Smooth muscle cell (in vitro differentiated cells): ENCODE measurements at regions not wholly inside any gene's neighbourhood (a gene's known extent, or its start where the extent isn't known, plus 50 kb on each side); places are given as distances from the start of the nearest gene placed in this dataset.

ENCODE experiments used
- DNase-seq: peaks from one replicate; lab custom pipeline; 2025; ENCODE audit not compliant: unreplicated experiment; lab: John Stamatoyannopoulos, UW
- H2AFZ ChIP-seq: fragments of 200-600 bp; sonication (generic); 2 replicates; pipeline ENCODE4 v1.6.0; 2016; ENCODE audit warnings: antibody characterized with exemption, low read depth, mild to moderate bottlenecking
- H3F3A ChIP-seq: fragments of 200-600 bp; sonication (generic); 2 replicates; pipeline ENCODE4 v1.6.0; 2017; ENCODE audit warnings: antibody characterized with exemption, low read depth
- H3K27ac ChIP-seq: fragments of 200-600 bp; sonication (generic); 2 replicates; pipeline ENCODE4 v1.5.1; 2016; ENCODE audit warnings: low read depth, mild to moderate bottlenecking
- H3K27me3 ChIP-seq: fragments of 200-600 bp; sonication (generic); 2 replicates; pipeline ENCODE4 v1.6.1; 2016; ENCODE audit warnings: low read depth, mild to moderate bottlenecking
- H3K36me3 ChIP-seq: fragments of 200-600 bp; sonication (generic); 2 replicates; pipeline ENCODE4 v1.5.1; 2016; ENCODE audit warnings: low read depth
- H3K4me1 ChIP-seq: fragments of 200-600 bp; sonication (generic); 2 replicates; pipeline ENCODE4 v1.5.1; 2016; ENCODE audit warnings: low read depth
- H3K4me2 ChIP-seq: fragments of 200-600 bp; sonication (generic); 2 replicates; pipeline ENCODE4 v1.6.0; 2016; ENCODE audit warnings: mild to moderate bottlenecking
- H3K4me3 ChIP-seq: fragments of 200-600 bp; sonication (generic); 2 replicates; pipeline ENCODE4 v1.5.1; 2016; ENCODE audit warnings: mild to moderate bottlenecking
- H3K79me2 ChIP-seq: fragments of 200-600 bp; sonication (generic); 2 replicates; pipeline ENCODE4 v1.6.0; 2016; ENCODE audit warnings: low read depth, mild to moderate bottlenecking
- H3K9ac ChIP-seq: fragments of 200-600 bp; sonication (generic); 2 replicates; pipeline ENCODE4 v1.6.0; 2016; ENCODE audit warnings: low read depth
- H3K9me3 ChIP-seq: fragments of 200-600 bp; sonication (generic); replicated peaks from 2 replicates; pipeline ENCODE4 v1.5.1; 2016; ENCODE audit warnings: low read depth
- H4K20me1 ChIP-seq: fragments of 200-600 bp; sonication (generic); 2 replicates; pipeline ENCODE4 v1.6.0; 2016; ENCODE audit warnings: low read depth
- CTCF ChIP-seq: fragments of 200-600 bp; sonication (generic); IDR thresholded peaks from 2 replicates; pipeline ENCODE4 v1.5.1; 2017; ENCODE audit warnings: borderline replicate concordance, mild to moderate bottlenecking, antibody characterized with exemption; ENCODE audit not compliant: insufficient read depth, poor library complexity, severe bottlenecking
- WGBS: methylation state at CpG from one replicate; pipeline ENCODE4 v1.1.7; 2016; ENCODE audit warnings: low lambda C conversion rate; 5-methylcytosine and 5-hydroxymethylcytosine counted together

GRCh38 chrX:137178392-137178791 is 144.6 kb upstream of the GPR101 start:
- Histone ChIP-seq H3F3A (no peaks in the 10 kb centered on the region), H3K9me3 (no peaks in the 10 kb centered on the region), H3K9ac (no peak overlapping the region), H3K4me1 (no peaks in the 10 kb centered on the region), H2AFZ (no peak overlapping the region), H3K4me3 (no peak overlapping the region), H3K79me2 (no peaks in the 10 kb centered on the region), H3K27me3 (no peaks in the 10 kb centered on the region), H3K27ac (no peak overlapping the region), H3K4me2 (no peak overlapping the region), H4K20me1 (no peaks in the 10 kb centered on the region), H3K36me3 (no peaks in the 10 kb centered on the region)
- TF ChIP-seq CTCF, result no peak
- WGBS, result 44% methylated on average over 3 of the region's 3 CpGs
- DNase-seq, result no peak

GRCh38 chrX:137172317-137172948 is 138.6 kb upstream of the GPR101 start:
- 81% methylated on average over 3 of the region's 3 CpGs for WGBS

GRCh38 chrX:137171626-137172025 is 137.8 kb upstream of the GPR101 start:
- H3K4me1 ChIP-seq, result no peaks in the 10 kb centered on the region
- no peaks in the 10 kb centered on the region for H4K20me1 ChIP-seq
- no peaks in the 10 kb centered on the region for H3F3A ChIP-seq
- no peak for TF ChIP-seq CTCF
- no peak overlapping the region for H3K27ac ChIP-seq
- H3K4me3 ChIP-seq, result no peak overlapping the region
- WGBS, result 71% methylated on average over 1 of the region's 1 CpG
- no peaks in the 10 kb centered on the region for H3K79me2 ChIP-seq
- no peaks in the 10 kb centered on the region for H3K27me3 ChIP-seq
- no peaks in the 10 kb centered on the region for H3K36me3 ChIP-seq
- H2AFZ ChIP-seq, result no peak overlapping the region
- H3K9me3 ChIP-seq, result no peaks in the 10 kb centered on the region
- no peak for DNase-seq
- no peak overlapping the region for H3K4me2 ChIP-seq
- H3K9ac ChIP-seq, result no peak overlapping the region

More at GRCh38 chrX:137172317-137172948, 138.6 kb upstream of the GPR101 start:
- no peaks in the 10 kb centered on the region for H3K9me3 ChIP-seq
- no peaks in the 10 kb centered on the region for H3K36me3 ChIP-seq
- H3K4me2 ChIP-seq, result no peak overlapping the region
- no peaks in the 10 kb centered on the region for H3K79me2 ChIP-seq
- no peaks in the 10 kb centered on the region for H3F3A ChIP-seq
- H3K27ac ChIP-seq, result no peak overlapping the region
- H4K20me1 ChIP-seq, result no peaks in the 10 kb centered on the region
- no peak overlapping the region for H3K9ac ChIP-seq
- no peak for DNase-seq
- H3K4me3 ChIP-seq, result no peak overlapping the region
- H3K4me1 ChIP-seq, result no peaks in the 10 kb centered on the region
- no peak overlapping the region for H2AFZ ChIP-seq
- H3K27me3 ChIP-seq, result no peaks in the 10 kb centered on the region
- TF ChIP-seq CTCF, result no peak

- no peak overlapping the region for H3K27ac ChIP-seq
- TF ChIP-seq CTCF, result no peak
- no peaks in the 10 kb centered on the region for H3K9me3 ChIP-seq
- no peaks in the 10 kb centered on the region for H3K27me3 ChIP-seq
- no peak for DNase-seq
- H3F3A ChIP-seq, result no peaks in the 10 kb centered on the region
- no peaks in the 10 kb centered on the region for H3K79me2 ChIP-seq
- H3K36me3 ChIP-seq, result no peaks in the 10 kb centered on the region
- H2AFZ ChIP-seq, result no peak overlapping the region
- H3K4me2 ChIP-seq, result no peak overlapping the region
- H3K4me1 ChIP-seq, result no peaks in the 10 kb centered on the region
- H3K4me3 ChIP-seq, result no peak overlapping the region
- no peak overlapping the region for H3K9ac ChIP-seq
- no peaks in the 10 kb centered on the region for H4K20me1 ChIP-seq
- WGBS, result 57% methylated on average over 2 of the region's 2 CpGs
These were observed 132.8 kb upstream of the GPR101 start for GRCh38 chrX:137166591-137166990.
